ENCODE measurements at regions not wholly inside any gene's neighbourhood (a gene's known extent, or its start where the extent isn't known, plus 50 kb on each side); places are given as distances from the start of the nearest gene placed in this dataset.

DNA sequence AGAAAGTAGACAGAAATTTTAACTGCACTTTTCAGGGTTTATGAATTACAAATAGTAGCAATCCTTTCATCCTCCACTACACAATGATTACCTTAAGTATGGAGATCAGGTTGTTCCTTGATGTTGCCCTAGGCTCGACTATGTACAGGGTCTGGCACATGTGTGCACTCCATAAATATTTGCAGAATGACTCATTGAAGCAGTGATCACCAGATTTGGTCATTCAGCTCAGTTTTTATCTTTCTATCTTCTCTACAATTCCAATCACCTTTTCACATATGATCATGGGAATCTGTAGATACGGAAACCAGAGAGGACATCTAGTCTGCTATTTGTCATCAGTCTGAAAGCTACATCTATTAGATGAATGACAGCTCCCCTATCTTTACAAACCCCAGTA is 171.7 kb upstream of the HCCS start:
- in situ Hi-C loops (cut with HindIII; ENCODE audit: low sequenced_read_pairs): no loop called here
- TF ChIP-seq, protein P1, sequence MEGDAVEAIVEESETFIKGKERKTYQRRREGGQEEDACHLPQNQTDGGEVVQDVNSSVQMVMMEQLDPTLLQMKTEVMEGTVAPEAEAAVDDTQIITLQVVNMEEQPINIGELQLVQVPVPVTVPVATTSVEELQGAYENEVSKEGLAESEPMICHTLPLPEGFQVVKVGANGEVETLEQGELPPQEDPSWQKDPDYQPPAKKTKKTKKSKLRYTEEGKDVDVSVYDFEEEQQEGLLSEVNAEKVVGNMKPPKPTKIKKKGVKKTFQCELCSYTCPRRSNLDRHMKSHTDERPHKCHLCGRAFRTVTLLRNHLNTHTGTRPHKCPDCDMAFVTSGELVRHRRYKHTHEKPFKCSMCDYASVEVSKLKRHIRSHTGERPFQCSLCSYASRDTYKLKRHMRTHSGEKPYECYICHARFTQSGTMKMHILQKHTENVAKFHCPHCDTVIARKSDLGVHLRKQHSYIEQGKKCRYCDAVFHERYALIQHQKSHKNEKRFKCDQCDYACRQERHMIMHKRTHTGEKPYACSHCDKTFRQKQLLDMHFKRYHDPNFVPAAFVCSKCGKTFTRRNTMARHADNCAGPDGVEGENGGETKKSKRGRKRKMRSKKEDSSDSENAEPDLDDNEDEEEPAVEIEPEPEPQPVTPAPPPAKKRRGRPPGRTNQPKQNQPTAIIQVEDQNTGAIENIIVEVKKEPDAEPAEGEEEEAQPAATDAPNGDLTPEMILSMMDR (IDR thresholded peaks at IDR 0.05; ENCODE audit: low read depth, low read length): no peak
- H3K4me3 ChIP-seq (ENCODE audit: low read depth, low read length): no peak overlapping the region
- DNase-seq (ENCODE audit: low read depth, low spot score): no peak

DNA sequence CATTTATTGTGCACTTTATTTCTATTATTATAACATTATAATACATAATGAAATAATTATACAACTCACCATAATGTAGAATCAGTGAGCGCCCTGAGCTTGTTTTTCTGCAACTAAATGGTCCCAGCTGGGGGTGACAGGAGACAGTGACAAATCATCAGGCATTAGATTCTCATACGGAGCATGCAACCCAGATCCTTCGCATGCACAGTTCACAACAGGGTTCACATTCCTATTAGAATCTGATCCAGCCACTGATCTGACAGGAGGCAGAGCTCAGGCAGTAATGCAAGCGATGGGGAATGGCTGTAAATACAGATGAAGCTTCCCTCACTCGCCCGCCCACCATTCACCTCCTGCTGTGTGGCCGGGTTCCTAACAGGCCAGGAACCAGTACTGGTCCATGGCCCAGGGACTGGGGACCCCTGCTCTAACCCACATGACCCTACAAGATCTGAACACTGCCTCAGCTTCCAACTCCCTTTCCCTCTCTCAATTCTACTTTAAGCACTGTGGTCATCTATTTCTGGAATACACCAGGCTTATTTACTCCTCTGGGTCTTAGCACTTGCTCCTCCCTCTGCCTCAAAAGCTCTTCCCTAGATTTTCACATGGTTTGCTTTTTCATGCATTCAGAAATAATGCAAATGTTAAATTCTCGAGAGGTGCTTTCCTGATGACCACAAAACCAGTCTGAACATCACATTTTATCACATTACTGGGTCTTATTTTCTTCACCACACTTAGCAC is 166.8 kb upstream of the HCCS start:
- TF ChIP-seq, protein P1 (IDR thresholded peaks at IDR 0.05; ENCODE audit: low read depth, low read length): no peak
- in situ Hi-C loops (cut with HindIII; ENCODE audit: low sequenced_read_pairs): no loop called here
- H3K4me3 ChIP-seq (ENCODE audit: low read depth, low read length): no peak overlapping the region
- DNase-seq (ENCODE audit: low read depth, low spot score): no peak

- H3K4me3 ChIP-seq (ENCODE audit: low read depth, low read length): no peak overlapping the region
- in situ Hi-C loops (cut with HindIII; ENCODE audit: low sequenced_read_pairs): no loop called here
- no peak for DNase-seq (ENCODE audit: low read depth, low spot score)
- TF ChIP-seq, protein P1 (IDR thresholded peaks at IDR 0.05; ENCODE audit: low read depth, low read length): no peak
These were observed 165.6 kb upstream of the HCCS start for GRCh38 chrX:10945498-10945897.

DNA sequence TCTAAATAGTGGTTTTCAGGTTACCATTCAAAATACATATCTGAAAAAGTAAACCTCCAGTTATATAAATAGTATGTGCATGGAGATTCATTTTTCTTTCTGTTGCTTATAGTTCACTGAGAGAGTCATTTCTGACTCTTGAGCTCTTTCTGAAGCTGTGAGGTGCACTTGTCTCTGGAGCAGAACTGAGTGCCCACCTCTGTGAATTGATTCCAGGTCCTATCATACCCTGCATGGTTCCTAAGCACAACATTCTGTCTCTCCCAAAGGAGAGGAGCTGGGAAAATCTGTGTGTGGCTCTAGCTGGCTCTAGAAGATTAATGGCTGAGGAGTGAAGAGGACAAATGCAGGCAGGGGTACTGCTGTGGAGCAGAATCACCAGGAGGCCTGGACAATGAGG is 161.6 kb upstream of the HCCS start:
- in situ Hi-C loops (cut with HindIII; ENCODE audit: low sequenced_read_pairs): no loop called here
- DNase-seq (ENCODE audit: low read depth, low spot score): no peak
- TF ChIP-seq, protein P1 (IDR thresholded peaks at IDR 0.05; ENCODE audit: low read depth, low read length): no peak
- H3K4me3 ChIP-seq (ENCODE audit: low read depth, low read length): no peak overlapping the region

- in situ Hi-C loops (cut with HindIII; ENCODE audit: low sequenced_read_pairs): no loop called here
- TF ChIP-seq, protein P1 (IDR thresholded peaks at IDR 0.05; ENCODE audit: low read depth, low read length): no peak
- no peak overlapping the region for H3K4me3 ChIP-seq (ENCODE audit: low read depth, low read length)
- no peak for DNase-seq (ENCODE audit: low read depth, low spot score)
These were observed 158.5 kb upstream of the HCCS start for GRCh38 chrX:10952619-10953018.

GRCh38 chrX:10965174-10965798 is 145.8 kb upstream of the HCCS start:
- DNase-seq (ENCODE audit: low read depth, low spot score): no peak
- TF ChIP-seq, protein P1 (IDR thresholded peaks at IDR 0.05; ENCODE audit: low read depth, low read length): no peak
- in situ Hi-C loops (cut with HindIII; ENCODE audit: low sequenced_read_pairs): no loop called here
- H3K4me3 ChIP-seq (ENCODE audit: low read depth, low read length): no peak overlapping the region
